HG02678 (cell line): ENCODE measurements at regions not wholly inside any gene's neighbourhood (a gene's known extent, or its start where the extent isn't known, plus 50 kb on each side); places are given as distances from the start of the nearest gene placed in this dataset.

Experiments used
- ATAC-seq: cut with Tn5 transposase; IDR thresholded peaks from one replicate; pipeline ENCODE4 v1.9.1; 2021; ENCODE audit warnings: mild to moderate bottlenecking, moderate library complexity; ENCODE audit not compliant: unreplicated experiment

DNA sequence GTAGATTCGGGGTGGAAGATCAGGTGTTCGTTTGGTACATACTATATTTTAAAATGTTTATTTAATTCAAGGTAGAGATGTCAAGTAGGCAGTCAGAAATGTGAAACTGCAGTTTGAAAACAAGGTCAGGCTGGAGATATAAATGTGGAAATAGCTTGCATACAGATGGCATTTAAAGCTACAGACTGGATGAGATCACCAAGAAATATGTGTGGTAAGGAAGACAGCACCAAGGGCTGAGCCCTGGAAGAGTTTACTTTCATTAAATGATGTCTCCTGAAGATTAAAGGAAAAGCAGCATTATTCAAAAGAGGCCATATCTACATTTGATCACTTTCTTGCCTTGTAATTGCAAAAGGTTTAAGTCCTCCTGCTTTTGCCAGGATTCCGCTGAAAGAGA, 271.3 kb downstream of the PTBP2 start:
- ATAC-seq, result no peak

DNA sequence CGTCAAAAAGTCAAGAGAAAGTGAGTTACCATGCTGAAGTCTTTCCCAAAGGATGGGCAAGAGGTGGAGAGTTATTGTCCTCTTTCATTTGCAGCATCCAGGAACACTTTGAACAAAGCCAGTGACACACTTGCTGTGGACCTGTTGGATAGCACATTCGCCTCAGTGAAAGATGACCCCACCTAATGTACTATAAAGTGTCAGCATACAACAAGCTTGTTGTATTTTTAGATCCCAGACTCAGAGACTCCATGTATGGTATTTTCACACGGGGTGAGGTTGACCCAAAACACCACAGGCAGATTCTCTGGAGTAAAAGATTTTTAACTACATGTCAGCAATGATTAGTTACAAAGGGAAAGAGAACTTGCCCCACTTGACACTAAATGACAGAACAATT, 273.8 kb downstream of the PTBP2 start:
- no peak for ATAC-seq

DNA sequence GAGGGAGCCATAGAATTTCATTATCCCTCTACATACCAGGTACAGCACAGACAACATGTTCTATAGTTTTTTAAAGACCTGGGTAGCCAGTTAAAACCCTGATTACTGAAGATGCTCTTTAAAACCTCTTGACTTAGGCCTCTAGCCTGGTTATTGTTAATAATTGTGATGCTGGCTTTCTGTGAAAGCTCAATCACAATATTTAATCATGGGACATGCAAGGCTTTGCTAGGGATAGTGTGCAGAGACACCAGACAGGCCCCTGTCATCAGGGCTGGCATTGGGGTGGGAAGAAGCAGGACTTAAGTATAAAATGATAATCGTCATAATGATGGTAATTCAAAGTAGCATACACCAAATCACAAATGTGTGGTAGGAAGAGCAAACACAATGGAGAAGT, 274.4 kb downstream of the PTBP2 start:
- no peak for ATAC-seq

DNA sequence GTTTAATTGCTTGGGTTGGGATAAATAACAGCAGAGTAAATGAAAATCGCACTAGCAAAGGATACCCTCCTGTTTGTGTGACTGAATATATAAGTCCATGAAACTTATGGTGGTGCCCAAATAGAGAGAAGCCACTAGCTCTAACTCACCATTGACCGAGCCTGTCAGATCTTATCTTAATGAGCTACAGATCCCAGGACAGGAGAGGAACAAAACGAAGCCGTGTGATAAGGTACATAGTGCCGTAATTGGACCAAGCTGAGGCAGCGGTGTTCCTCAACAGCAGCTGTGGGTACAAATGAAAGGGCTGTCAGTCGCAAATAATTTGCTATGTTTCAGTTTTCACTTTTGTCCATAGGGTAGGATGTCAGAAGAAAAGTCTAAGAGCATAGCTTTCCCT, 276.1 kb downstream of the PTBP2 start:
- no peak for ATAC-seq

DNA sequence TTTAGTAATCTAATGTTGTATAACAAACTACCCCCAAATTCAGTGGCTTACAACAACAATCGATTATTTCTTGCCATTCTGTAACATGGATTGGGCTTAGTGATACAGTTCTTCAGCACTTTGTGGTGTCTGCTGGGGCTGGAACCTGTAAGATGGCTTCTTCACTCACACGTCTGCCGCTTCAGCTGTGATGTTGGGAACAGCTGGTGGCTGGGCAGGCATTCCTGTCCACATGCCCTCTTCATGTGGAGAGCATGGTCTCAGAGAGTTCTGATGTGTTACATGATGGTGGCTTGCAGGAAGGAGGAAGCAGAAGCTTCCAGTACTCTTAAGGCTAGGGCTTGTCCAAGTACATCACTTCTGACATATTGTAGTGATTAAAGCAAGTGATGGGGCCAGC, 276.9 kb downstream of the PTBP2 start:
- no peak for ATAC-seq

DNA sequence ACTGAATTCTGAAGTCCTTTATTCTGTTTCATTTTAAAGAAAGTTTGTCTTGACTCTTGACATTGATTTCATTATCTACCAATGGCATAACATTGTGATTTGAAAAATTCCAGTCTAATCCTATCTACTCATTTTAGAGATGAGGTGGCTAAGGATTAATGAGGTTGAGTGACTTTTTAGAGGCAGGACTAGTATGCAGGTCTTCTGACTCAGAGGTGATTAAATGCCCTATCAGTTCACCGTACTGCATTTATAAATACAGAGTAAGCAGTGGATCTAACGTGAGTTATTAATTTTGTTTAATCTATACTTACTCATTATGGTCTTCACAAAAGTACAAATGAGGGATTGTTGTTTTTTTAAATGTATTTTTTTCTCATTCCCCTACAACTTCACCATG, 277.6 kb downstream of the PTBP2 start:
- ATAC-seq, result no peak

DNA sequence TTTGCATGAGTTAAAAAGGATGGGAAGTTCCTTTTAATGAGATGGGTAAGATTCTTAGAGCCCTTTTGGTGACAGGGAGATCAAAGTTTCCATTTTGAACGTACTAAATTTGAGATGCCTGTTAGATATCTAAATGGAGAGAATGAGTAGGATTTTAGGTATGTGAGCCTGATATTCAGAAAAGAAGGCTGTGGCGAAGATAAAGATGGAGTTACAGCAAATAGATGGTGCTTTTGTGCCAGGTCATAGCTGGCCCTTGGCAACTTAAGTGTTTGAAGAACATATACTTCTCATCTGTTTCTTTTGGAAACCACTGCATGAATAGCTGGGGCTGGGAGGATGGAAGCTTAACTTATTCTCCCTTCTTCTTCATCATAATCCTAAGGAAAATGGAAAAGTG, 282.5 kb downstream of the PTBP2 start:
- ATAC-seq, result no peak

DNA sequence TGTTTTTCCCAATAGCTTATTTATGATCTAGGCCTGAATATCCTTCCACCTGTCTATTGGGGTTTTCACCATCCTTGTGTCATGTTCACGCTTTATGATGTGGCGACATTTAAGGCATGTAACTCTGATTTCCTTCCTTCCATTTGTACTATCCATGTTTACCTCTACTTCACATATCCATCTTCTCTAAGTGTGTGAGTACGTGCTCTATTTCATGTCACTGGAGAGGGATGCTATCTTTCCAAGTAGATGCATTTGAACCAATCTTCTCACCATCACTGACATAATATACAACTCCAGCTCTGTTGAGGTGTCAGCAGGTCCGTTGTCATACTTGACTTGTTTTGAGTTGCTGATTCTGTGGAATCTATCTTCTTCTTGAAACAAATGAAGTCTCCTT, 283.2 kb downstream of the PTBP2 start:
- no peak for ATAC-seq

DNA sequence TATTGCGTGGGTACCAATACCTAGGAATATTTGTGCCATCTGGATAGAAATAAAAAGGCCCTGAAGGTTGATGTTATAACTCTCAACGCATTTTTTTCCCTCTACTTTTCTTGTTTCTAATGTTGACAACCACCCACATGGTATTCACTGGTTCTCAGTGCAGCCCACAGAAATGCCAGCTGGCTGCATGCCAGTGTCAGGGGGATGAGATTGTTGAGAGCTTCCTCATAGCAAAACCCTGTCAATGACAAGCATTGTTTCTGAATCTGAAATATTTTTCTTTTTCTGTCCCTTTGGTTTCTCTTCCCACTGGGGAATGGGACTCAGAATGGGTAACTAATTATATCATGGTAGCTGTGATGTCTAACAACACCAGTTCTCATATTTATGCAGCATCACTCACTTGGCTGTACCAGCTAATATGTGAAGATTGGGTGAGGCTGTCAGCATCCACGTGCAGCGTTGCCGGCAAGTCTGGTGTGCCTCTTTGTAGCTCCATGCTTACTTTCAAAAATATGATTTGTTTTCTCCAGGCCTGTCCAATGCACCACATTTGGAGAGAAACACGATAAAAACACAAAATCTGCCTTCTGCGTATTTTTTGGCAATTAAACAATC, 284.6 kb downstream of the PTBP2 start:
- ATAC-seq, result no peak

DNA sequence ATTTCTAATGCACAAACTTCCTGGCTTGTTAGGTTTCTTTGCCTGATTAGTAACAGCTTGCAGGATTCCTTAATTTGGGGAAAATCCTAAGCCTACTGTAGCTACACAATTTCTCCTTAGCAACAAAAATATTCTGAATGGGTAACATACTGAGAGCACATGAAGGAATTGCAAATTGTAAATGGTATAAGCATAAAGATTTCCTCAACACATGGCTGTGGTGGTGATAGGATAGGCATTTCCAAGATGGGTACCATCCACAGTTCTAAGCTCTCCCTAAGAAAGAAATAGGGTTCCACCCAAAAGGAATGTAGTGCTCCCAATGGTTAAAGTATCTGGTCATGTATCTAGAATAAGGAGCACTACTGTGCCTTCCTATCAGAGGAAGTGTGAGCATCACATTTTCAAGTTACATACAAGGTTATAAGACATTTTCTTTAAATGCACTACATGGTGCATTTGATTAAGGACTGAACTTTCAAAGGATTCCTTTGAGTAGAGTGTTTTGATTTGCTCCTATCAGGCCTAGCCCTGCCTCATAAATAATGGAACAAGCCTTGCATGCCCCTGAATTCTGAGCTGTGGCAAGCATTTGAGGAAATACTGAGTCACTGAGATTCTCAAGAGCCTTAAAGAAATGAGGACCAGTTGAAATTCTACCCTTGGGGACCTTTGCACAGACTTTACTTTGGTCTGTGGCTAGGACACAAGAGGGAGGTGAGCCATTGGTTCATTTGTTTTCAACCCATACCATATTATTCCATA, 286.4 kb downstream of the PTBP2 start:
- ATAC-seq, result no peak

DNA sequence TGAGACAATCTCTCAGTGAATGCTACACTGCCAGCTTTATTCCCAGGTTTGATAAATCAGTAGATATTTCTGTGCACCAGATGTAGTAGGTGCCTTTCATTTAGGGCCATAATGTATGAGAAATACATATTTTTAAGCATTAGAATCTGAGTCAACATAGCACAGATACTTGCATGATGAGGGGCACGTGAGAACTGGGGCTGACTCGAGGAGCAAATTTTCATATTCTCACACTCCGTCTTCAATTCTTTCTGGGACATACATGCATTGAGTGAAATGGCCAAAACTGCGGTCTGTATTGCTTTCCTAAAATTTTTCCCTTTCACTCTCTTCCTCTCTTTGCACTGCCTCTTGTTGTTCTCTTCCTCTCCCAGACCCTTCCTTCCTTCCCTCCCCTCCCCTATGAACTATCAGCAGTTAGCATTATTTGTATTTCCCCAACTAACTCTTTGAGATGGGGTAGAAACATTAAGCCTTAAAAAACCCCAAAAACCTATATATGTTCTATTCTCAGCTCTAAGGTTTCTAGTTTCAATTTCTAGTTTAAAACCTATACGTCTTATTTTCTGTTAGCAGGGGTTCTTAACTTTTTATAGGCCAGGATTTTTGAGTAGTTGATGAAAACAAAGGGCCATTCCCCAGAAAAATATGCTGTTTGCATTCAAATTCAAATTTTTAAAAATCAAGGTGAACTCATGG, 289.1 kb downstream of the PTBP2 start:
- no peak for ATAC-seq

DNA sequence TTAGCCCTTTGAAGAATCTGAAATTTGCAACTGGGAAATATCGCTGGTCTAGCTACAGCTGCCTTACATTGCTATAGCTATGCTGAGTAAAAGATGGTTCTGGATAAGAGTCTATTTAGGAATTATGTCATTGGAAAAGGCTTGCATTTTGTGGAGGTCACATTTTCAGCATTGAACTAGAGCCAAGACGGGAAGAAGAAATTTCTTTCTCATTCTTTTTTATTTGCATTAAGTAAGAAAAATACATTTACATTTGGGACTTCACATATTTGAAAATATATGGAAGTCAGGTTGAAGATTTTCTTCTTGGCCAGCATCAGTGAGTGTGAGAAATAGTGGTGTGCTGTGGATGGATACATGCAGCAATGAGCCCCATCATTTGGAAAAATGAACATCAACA, 291.6 kb downstream of the PTBP2 start:
- ATAC-seq, result no peak

DNA sequence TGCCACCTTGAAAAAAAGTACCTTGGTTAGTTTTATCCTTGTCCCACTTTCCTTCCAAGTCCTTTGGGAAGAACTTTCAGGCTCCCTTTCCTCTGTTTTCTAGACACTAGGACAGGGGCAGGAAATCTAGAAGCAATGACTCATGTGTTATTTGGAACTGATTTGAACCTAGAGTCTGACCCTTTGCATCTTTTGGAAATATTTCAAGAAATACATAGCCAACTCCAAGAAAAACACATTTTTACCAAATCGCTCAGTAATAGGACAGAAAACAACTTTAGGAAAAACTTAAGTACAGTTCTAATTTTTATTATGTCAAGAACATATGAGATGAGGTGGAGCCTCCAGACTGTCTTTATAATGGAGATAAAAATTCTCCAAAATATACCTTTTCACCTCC, 292.4 kb downstream of the PTBP2 start:
- no peak for ATAC-seq

DNA sequence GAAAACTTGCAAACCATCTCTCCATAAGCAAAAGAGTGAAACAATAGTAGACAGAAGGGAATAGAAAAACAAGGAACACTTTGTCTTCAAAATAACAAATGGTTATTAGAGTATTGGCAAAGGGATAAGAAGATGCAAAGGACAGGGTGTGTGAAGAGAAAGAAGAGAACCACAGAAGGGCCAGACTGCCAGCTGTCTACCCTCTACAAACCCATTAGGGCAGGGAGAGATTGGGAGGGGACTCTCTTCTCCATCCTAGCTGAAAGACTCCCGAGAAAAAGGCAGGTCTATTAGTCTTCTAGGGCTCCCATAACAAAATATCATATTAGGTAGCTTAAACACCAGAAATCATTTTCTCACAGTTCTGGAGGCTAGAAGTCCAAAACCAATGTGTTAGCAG, 292.8 kb downstream of the PTBP2 start:
- ATAC-seq, result no peak

DNA sequence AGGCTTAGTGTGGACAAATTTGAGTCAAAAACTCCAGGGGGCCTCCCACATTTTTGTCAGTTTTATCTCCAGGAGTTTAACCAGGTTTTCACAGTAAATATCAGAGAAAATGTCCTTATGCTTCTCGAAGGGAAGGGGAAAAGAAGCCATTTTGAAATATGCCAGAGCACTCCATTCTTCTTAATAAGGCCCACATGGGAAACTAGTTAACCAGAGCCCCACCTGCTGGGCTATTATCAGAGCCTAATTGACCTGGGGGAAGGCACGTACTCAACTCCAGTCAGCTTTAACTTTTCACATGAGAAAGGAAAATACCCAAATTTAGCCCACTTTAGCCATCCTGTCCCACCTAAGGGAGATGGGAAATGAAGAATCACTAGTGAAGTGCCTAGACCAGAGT, 296.3 kb downstream of the PTBP2 start:
- no peak for ATAC-seq
